Suprapubic skin (tissue), 4 donors: ENCODE measurements at regions not wholly inside any gene's neighbourhood (a gene's known extent, or its start where the extent isn't known, plus 50 kb on each side); places are given as distances from the start of the nearest gene placed in this dataset.

Source experiments
- DNase-seq, 2 donors: peaks; one replicate each; pipeline ENCODE4 v3.0.0-alpha.2; 2019; ENCODE audit warnings: low spot score in 2 of 2
- H3K27ac ChIP-seq: fragments of 200-600 bp; sonication (generic); one replicate; pipeline ENCODE4 v1.5.1; 2019
- H3K27me3 ChIP-seq: fragments of 200-600 bp; sonication (generic); one replicate; pipeline ENCODE4 v1.5.1; 2019
- H3K36me3 ChIP-seq: fragments of 200-600 bp; sonication (generic); one replicate; pipeline ENCODE4 v1.5.1; 2019
- H3K4me1 ChIP-seq: fragments of 200-600 bp; sonication (generic); one replicate; pipeline ENCODE4 v1.5.1; 2019
- H3K4me3 ChIP-seq: fragments of 200-600 bp; sonication (generic); one replicate; pipeline ENCODE4 v1.5.1; 2019; ENCODE audit warnings: mild to moderate bottlenecking
- H3K9me3 ChIP-seq: fragments of 200-600 bp; sonication (generic); one replicate; pipeline ENCODE4 v1.5.1; 2019
- CTCF ChIP-seq, 2 donors: fragments of 200-600 bp in 1 of 2; fragments of 450-650 bp in 1 of 2; sonication (generic) in 1 of 2; IDR thresholded peaks; one replicate each; pipeline ENCODE4 v1.5.1; 2016 to 2019; ENCODE audit warnings: antibody characterized with exemption in 2 of 2, mild to moderate bottlenecking in 1 of 2, moderate library complexity in 1 of 2
- EP300 ChIP-seq: sonication (generic); formaldehyde crosslinking; IDR thresholded peaks from one replicate; pipeline ENCODE4 v1.6.1; 2017; ENCODE audit warnings: antibody characterized with exemption
- POLR2A ChIP-seq, 2 donors: fragments of 450-650 bp; IDR thresholded peaks; one replicate each; pipeline ENCODE4 v1.6.1; 2017; ENCODE audit warnings: antibody characterized with exemption in 2 of 2, mild to moderate bottlenecking in 2 of 2, moderate library complexity in 2 of 2
- POLR2AphosphoS5 ChIP-seq, 3 donors: sonication (generic); formaldehyde crosslinking; IDR thresholded peaks; one replicate each; pipeline ENCODE4 v1.6.1; 2017; ENCODE audit warnings: antibody characterized with exemption in 3 of 3
- WGBS: methylation state at CpG from one replicate; pipeline ENCODE4 v1.1.5; 2018; 5-methylcytosine and 5-hydroxymethylcytosine counted together

GRCh38 chr10:55353414-55353813, 552.4 kb upstream of the PCDH15 start:
- H3K36me3 ChIP-seq: no peaks in the 10 kb centered on the region
- no peaks in the 10 kb centered on the region for H3K9me3 ChIP-seq
- H3K27ac ChIP-seq: no peak overlapping the region
- DNase-seq: no peak
- no peak overlapping the region for H3K4me3 ChIP-seq
- WGBS: 56% methylated on average over 1 of the region's 1 CpG
- TF ChIP-seq EP300 (no peak), POLR2A (IDR thresholded peaks at IDR 0.05) (no peak), CTCF (IDR thresholded peaks at IDR 0.05) (no peak), POLR2AphosphoS5 (IDR thresholded peaks at IDR 0.05) (no peak)
- H3K4me1 ChIP-seq: no peaks in the 10 kb centered on the region
- H3K27me3 ChIP-seq: no peaks in the 10 kb centered on the region

- Histone ChIP-seq H3K9me3 (no peaks in the 10 kb centered on the region), H3K4me3 (no peak overlapping the region), H3K27ac (no peak overlapping the region), H3K27me3 (no peaks in the 10 kb centered on the region), H3K36me3 (no peaks in the 10 kb centered on the region), H3K4me1 (no peaks in the 10 kb centered on the region)
- 94% methylated on average over 2 of the region's 2 CpGs for WGBS
- DNase-seq: no peak
- no peak for TF ChIP-seq POLR2AphosphoS5 (IDR thresholded peaks at IDR 0.05)
- no peak for TF ChIP-seq CTCF (IDR thresholded peaks at IDR 0.05)
- no peak for TF ChIP-seq EP300
- no peak for TF ChIP-seq POLR2A (IDR thresholded peaks at IDR 0.05)
Measured at GRCh38 chr10:55351431-55351830, 550.4 kb upstream of the PCDH15 start.

- no peak for TF ChIP-seq EP300
- TF ChIP-seq POLR2A (IDR thresholded peaks at IDR 0.05): no peak
- TF ChIP-seq POLR2AphosphoS5 (IDR thresholded peaks at IDR 0.05): no peak
- TF ChIP-seq CTCF (IDR thresholded peaks at IDR 0.05): no peak
- no peaks in the 10 kb centered on the region for H3K4me1 ChIP-seq
- H3K4me3 ChIP-seq: no peak overlapping the region
- no peak for DNase-seq
- H3K27ac ChIP-seq: no peak overlapping the region
- H3K36me3 ChIP-seq: no peaks in the 10 kb centered on the region
- H3K27me3 ChIP-seq: no peaks in the 10 kb centered on the region
- H3K9me3 ChIP-seq: no peaks in the 10 kb centered on the region
Measured at GRCh38 chr10:55348534-55348933, 547.5 kb upstream of the PCDH15 start.

GRCh38 chr10:55330486-55330885, 529.5 kb upstream of the PCDH15 start:
- Histone ChIP-seq H3K4me1 (no peaks in the 10 kb centered on the region), H3K4me3 (no peak overlapping the region), H3K9me3 (no peaks in the 10 kb centered on the region), H3K27me3 (no peaks in the 10 kb centered on the region), H3K27ac (no peak overlapping the region), H3K36me3 (no peaks in the 10 kb centered on the region)
- no peak for DNase-seq
- TF ChIP-seq POLR2AphosphoS5 (IDR thresholded peaks at IDR 0.05): no peak
- WGBS: 71% methylated on average over 1 of the region's 1 CpG

GRCh38 chr10:55329796-55330195, 528.8 kb upstream of the PCDH15 start:
- no peak for DNase-seq
- H3K4me1 ChIP-seq: no peaks in the 10 kb centered on the region
- no peaks in the 10 kb centered on the region for H3K27me3 ChIP-seq
- no peak overlapping the region for H3K27ac ChIP-seq
- H3K36me3 ChIP-seq: no peaks in the 10 kb centered on the region
- TF ChIP-seq POLR2AphosphoS5 (IDR thresholded peaks at IDR 0.05): no peak
- TF ChIP-seq EP300: no peak
- no peak for TF ChIP-seq CTCF (IDR thresholded peaks at IDR 0.05)
- no peak for TF ChIP-seq POLR2A (IDR thresholded peaks at IDR 0.05)
- H3K4me3 ChIP-seq: no peak overlapping the region
- no peaks in the 10 kb centered on the region for H3K9me3 ChIP-seq

GRCh38 chr10:55320187-55320700, 519.2 kb upstream of the PCDH15 start:
- DNase-seq: no peak
- WGBS: 96% methylated on average over 2 of the region's 2 CpGs
- Histone ChIP-seq H3K36me3 (no peaks in the 10 kb centered on the region), H3K4me3 (no peak overlapping the region), H3K27ac (no peak overlapping the region), H3K9me3 (no peaks in the 10 kb centered on the region), H3K27me3 (no peaks in the 10 kb centered on the region), H3K4me1 (no peaks in the 10 kb centered on the region)
- TF ChIP-seq EP300 (no peak), POLR2AphosphoS5 (IDR thresholded peaks at IDR 0.05) (no peak), CTCF (IDR thresholded peaks at IDR 0.05) (no peak), POLR2A (IDR thresholded peaks at IDR 0.05) (no peak)
